Skeletal muscle cell (primary cell): ENCODE measurements at regions not wholly inside any gene's neighbourhood (a gene's known extent, or its start where the extent isn't known, plus 50 kb on each side); places are given as distances from the start of the nearest gene placed in this dataset.

Experiments
- DNase-seq: peaks from one replicate; pipeline ENCODE4 v3.0.0-alpha.2; 2010; ENCODE audit warnings: low read depth
- H3K4me3 ChIP-seq: 2 replicates; pipeline ENCODE4 v1.5.1; 2011; ENCODE audit warnings: low read depth, mild to moderate bottlenecking, control low read depth, low read length, moderate library complexity

- H3K4me3 ChIP-seq = no peak overlapping the region
- DNase-seq = no peak
These were observed 142.3 kb upstream of the TANK start for GRCh38 chr2:161017780-161018470.

- H3K4me3 ChIP-seq = no peak overlapping the region
- peak; percentile 51 for DNase-seq
These were observed 140.9 kb upstream of the TANK start for GRCh38 chr2:161019311-161019710.

GRCh38 chr2:161020437-161020836, 139.8 kb upstream of the TANK start:
- no peak for DNase-seq
- H3K4me3 ChIP-seq = no peak overlapping the region

- no peak overlapping the region for H3K4me3 ChIP-seq
- DNase-seq = no peak
These were observed 131.6 kb upstream of the TANK start for GRCh38 chr2:161028581-161028980.

GRCh38 chr2:161029321-161029720, 130.9 kb upstream of the TANK start:
- H3K4me3 ChIP-seq = no peak overlapping the region
- DNase-seq = no peak

GRCh38 chr2:161030260-161031063, 129.8 kb upstream of the TANK start:
- DNase-seq = peak; percentile 98
- H3K4me3 ChIP-seq = no peak overlapping the region

GRCh38 chr2:161031511-161031910, 128.7 kb upstream of the TANK start:
- no peak for DNase-seq
- H3K4me3 ChIP-seq = no peak overlapping the region

GRCh38 chr2:161032635-161033034, 127.6 kb upstream of the TANK start:
- DNase-seq = no peak
- no peak overlapping the region for H3K4me3 ChIP-seq

GRCh38 chr2:161033059-161033660, 127.1 kb upstream of the TANK start:
- no peak for DNase-seq

GRCh38 chr2:161036926-161037325, 123.3 kb upstream of the TANK start:
- no peak overlapping the region for H3K4me3 ChIP-seq
- DNase-seq = no peak

More at GRCh38 chr2:161033059-161033660, 127.1 kb upstream of the TANK start:
- H3K4me3 ChIP-seq = no peak overlapping the region

GRCh38 chr2:161039071-161039470, 121.2 kb upstream of the TANK start:
- DNase-seq = no peak
- no peak overlapping the region for H3K4me3 ChIP-seq

- no peak overlapping the region for H3K4me3 ChIP-seq
- DNase-seq = no peak
These were observed 118.9 kb upstream of the TANK start for GRCh38 chr2:161041356-161041755.

- no peak for DNase-seq
- H3K4me3 ChIP-seq = no peak overlapping the region
These were observed 117.1 kb upstream of the TANK start for GRCh38 chr2:161042990-161043625.

GRCh38 chr2:161044095-161044865, 115.9 kb upstream of the TANK start:
- H3K4me3 ChIP-seq = no peak overlapping the region
- DNase-seq = peak; percentile 58

GRCh38 chr2:161044921-161045320, 115.3 kb upstream of the TANK start:
- DNase-seq = no peak
- H3K4me3 ChIP-seq = no peak overlapping the region

GRCh38 chr2:161045726-161046125, 114.5 kb upstream of the TANK start:
- H3K4me3 ChIP-seq = no peak overlapping the region
- no peak for DNase-seq

- no peak overlapping the region for H3K4me3 ChIP-seq
- DNase-seq = no peak
These were observed 113.4 kb upstream of the TANK start for GRCh38 chr2:161046876-161047275.

- no peak for DNase-seq
- H3K4me3 ChIP-seq = no peak overlapping the region
These were observed 111.9 kb upstream of the TANK start for GRCh38 chr2:161048317-161048716.

- DNase-seq = no peak
- no peak overlapping the region for H3K4me3 ChIP-seq
These were observed 110.7 kb upstream of the TANK start for GRCh38 chr2:161049559-161049958.
